GM12878 (cell line): ENCODE measurements at regions not wholly inside any gene's neighbourhood (a gene's known extent, or its start where the extent isn't known, plus 50 kb on each side); places are given as distances from the start of the nearest gene placed in this dataset.

Experiments used
- BHLHE40 ChIP-seq, 2 experiments: fragments of 450-650 bp in 1 of 2; IDR thresholded peaks; 2 replicates each; pipeline ENCODE4 v1.6.1; 2011 to 2017; ENCODE audit warnings: low read depth in 2 of 2, borderline replicate concordance in 1 of 2, improper control_type of control experiment in 1 of 2, low read length in 1 of 2, mild to moderate bottlenecking in 1 of 2
- CBX5 ChIP-seq: sonication (generic); IDR thresholded peaks from 2 replicates; pipeline ENCODE4 v1.6.1; 2016; ENCODE audit warnings: low read depth, moderate library complexity, mild to moderate bottlenecking, inconsistent platforms
- CHD1 ChIP-seq: IDR thresholded peaks from 2 replicates; pipeline ENCODE4 v1.6.1; 2012; ENCODE audit warnings: low read depth, low read length, improper control_type of control experiment
- DPF2 ChIP-seq: fragments of 450-650 bp; IDR thresholded peaks from 2 replicates; pipeline ENCODE4 v1.6.1; 2017; ENCODE audit warnings: mild to moderate bottlenecking
- EGR1 ChIP-seq, 2 experiments: IDR thresholded peaks; 1 replicate in 1 of 2; 2 replicates in 1 of 2; pipeline ENCODE4 v1.6.1; 2011 to 2012; ENCODE audit warnings: low read depth in 2 of 2, low read length in 2 of 2, borderline replicate concordance in 1 of 2, mild to moderate bottlenecking in 1 of 2, moderate library complexity in 1 of 2
- EP300 ChIP-seq, 2 experiments: fragments of 150-350 bp in 1 of 2; IDR thresholded peaks; 2 replicates each; pipeline ENCODE4 v1.6.1; 2011 to 2012; ENCODE audit warnings: low read depth in 2 of 2, low read length in 2 of 2, borderline replicate concordance in 1 of 2, improper control_type of control experiment in 1 of 2, inconsistent platforms in 1 of 2; ENCODE audit not compliant: control insufficient read depth in 1 of 2
- EZH2 ChIP-seq: IDR thresholded peaks from 2 replicates; pipeline ENCODE4 v1.6.1; 2012; ENCODE audit warnings: low read depth, mild to moderate bottlenecking, control low read depth, inconsistent platforms, low read length, borderline replicate concordance; ENCODE audit not compliant: control insufficient read depth
- MTA3 ChIP-seq: IDR thresholded peaks from 2 replicates; pipeline ENCODE4 v1.6.1; 2012; ENCODE audit warnings: low read length, inconsistent platforms, borderline replicate concordance
- POLR2AphosphoS5 ChIP-seq: IDR thresholded peaks from 2 replicates; pipeline ENCODE4 v1.6.1; 2011; ENCODE audit warnings: mild to moderate bottlenecking, low read length, inconsistent platforms
- TCF12 ChIP-seq: IDR thresholded peaks from 2 replicates; pipeline ENCODE4 v1.6.1; 2011; ENCODE audit warnings: low read depth, mild to moderate bottlenecking, low read length
- USF2 ChIP-seq: IDR thresholded peaks from 2 replicates; pipeline ENCODE4 v1.6.1; 2011; ENCODE audit warnings: low read depth, low read length, improper control_type of control experiment, borderline replicate concordance
- ZNF274 ChIP-seq: IDR thresholded peaks from one replicate; pipeline ENCODE4 v1.8.0; 2011; ENCODE audit not compliant: insufficient read length, insufficient read depth

GRCh38 chr13:24096659-24097058, 63.9 kb upstream of the SPATA13 start:
- TF ChIP-seq TCF12 (no peak), EP300 (IDR thresholded peaks at IDR 0.05; ENCODE audit: borderline replicate concordance in 1 of 2, control insufficient read depth in 1 of 2, low read depth in 2 of 2, low read length in 2 of 2) (no peak), POLR2AphosphoS5 (no peak), CHD1 (no peak), ZNF274 (no peak), EGR1 (IDR thresholded peaks at IDR 0.05; ENCODE audit: borderline replicate concordance in 1 of 2, low read depth in 2 of 2, low read length in 2 of 2) (no peak), USF2 (no peak), BHLHE40 (IDR thresholded peaks at IDR 0.05; ENCODE audit: borderline replicate concordance in 1 of 2, low read depth in 2 of 2, low read length in 1 of 2) (no peak), MTA3 (no peak), EZH2 (no peak), DPF2 (no peak), CBX5 (no peak)
